Activated CD8-positive, alpha-beta memory T cell treated with anti-CD3 and anti-CD28 coated beads for 36 hours (primary cell): ENCODE measurements at regions not wholly inside any gene's neighbourhood (a gene's known extent, or its start where the extent isn't known, plus 50 kb on each side); places are given as distances from the start of the nearest gene placed in this dataset.

Experiments used
- CTCF ChIA-PET: fragments of 350-600 bp; sonication (Branson Sonifier 250); formaldehyde crosslinking; loops from one replicate; lab custom pipeline; 2021; ENCODE audit warnings: antibody characterized with exemption; lab: Charles Lee
- POLR2A ChIA-PET: fragments of 350-600 bp; sonication (Branson Sonifier 250); formaldehyde crosslinking; loops from one replicate; lab custom pipeline; 2021; ENCODE audit warnings: antibody characterized with exemption; lab: Charles Lee

DNA sequence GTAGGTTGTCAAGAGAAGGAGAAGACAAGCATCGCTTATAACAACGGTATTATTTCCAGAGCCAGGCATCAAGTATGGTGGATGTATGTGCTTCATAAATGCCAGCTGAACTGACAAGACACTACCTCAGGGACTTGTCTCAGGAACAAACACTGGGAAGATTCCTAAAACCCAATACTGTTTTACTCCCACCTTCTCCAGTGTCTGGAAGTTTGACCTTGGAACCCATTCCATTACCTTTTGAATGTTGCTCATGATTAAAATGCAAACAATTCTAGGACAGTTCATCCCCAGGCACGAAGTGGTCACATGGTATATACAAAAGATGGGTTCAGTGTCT, 300.1 kb downstream of the ADGB start:
- POLR2A ChIA-PET: no interaction called here
- CTCF ChIA-PET: no interaction called here

DNA sequence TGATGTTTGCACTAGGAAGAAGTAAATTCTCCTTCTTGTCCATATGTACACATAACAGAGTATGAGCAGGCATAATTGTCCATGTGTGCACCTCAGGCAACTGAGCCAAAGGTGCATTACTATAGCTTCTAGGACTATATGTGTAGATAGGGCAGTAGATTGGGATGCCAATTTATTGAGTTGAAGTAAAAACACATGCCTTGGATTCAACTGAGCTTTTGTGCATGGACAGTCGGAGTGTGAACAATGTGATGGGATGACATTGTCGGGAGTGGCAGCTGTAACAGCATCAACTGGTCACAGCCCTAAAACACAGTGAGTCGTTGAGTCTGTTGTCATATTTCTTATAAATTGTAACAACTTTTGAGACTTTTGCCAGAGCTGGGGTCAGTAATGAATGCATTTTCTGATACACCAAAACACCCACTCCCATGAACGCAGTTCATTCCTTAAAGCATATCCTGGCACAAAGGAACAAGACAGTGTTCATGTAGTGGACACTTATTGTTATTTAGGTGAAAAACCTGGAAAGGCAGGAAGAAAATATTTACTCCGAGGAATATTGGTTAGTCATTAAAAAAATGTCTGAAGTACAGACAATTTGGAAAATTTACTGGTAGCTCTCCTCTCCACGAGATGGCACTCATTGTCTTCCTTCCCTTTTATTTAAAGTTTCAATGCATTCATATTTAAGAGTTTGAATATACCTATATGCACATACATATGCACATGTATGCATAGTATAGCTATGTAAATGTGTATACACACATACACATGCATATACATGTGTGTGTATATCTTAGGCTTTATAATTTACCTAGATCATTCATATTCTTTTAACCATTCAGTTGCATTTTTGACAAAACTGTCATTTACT, 302.0 kb upstream of the STXBP5 start:
- POLR2A ChIA-PET: no interaction called here
- CTCF ChIA-PET: no interaction called here

DNA sequence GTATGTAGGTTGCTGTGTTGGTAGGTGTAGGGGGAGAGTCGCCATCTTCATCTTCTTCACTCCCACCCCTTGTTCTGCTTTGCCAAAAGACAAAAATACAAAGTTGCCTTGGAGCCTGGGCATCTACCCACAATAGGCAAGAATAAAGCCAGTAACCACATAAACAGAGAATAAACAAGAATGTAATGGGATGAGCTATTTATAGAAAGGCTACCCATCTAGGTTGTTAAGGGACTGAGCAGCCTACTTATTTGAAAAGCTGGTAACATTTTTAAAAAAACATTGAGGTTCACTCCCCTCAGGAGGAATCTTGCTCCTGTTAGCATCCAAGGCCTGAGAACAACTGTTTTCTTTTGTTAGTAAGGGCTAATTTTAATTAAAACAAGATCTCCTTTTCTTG, 301.4 kb upstream of the STXBP5 start:
- ChIA-PET POLR2A (no interaction called here), CTCF (no interaction called here)

DNA sequence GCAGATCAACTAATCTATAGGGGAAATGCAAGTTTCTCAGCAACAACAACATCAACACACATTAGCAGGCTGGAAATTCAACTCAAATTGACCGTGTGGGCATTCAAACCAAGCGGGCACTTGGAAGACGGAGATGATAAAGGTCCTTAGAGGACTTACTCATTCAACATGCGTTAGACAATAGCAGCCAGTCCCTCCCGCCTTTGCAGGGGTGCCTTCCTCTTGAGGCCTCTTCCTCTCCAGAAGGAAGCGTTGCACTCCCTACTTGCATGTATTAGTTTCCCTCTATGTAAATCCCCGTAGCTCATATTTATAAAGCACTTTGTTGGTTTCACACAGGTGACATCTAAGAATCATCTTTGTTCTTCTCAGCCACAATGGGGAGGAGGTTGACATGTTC, 300.8 kb upstream of the STXBP5 start:
- POLR2A ChIA-PET: no interaction called here
- CTCF ChIA-PET: interaction anchor here (0.7 kb wide), 1 partner anchor 245 kb away, joined by 4 read pairs; no protein-coding TSS in a partner anchor

DNA sequence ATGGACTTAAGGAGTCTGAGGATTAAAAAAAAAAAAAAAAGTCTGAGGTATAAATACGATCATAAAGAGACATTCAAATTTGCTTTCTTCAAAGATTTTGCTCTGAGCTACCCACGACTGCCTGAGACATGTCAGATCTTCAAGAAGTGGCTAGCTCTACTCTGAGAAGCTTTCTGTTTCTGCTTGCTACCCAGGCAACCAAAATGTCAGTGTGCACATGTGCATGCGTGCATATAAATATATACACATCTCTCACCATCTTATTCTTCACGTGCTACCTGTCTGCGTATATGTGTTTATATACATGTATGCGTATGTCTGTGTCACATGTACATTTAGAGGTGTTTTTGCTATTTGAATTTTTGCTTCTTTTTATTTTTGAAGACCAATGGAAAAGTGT, 299.6 kb upstream of the STXBP5 start:
- ChIA-PET POLR2A (no interaction called here), CTCF (no interaction called here)

DNA sequence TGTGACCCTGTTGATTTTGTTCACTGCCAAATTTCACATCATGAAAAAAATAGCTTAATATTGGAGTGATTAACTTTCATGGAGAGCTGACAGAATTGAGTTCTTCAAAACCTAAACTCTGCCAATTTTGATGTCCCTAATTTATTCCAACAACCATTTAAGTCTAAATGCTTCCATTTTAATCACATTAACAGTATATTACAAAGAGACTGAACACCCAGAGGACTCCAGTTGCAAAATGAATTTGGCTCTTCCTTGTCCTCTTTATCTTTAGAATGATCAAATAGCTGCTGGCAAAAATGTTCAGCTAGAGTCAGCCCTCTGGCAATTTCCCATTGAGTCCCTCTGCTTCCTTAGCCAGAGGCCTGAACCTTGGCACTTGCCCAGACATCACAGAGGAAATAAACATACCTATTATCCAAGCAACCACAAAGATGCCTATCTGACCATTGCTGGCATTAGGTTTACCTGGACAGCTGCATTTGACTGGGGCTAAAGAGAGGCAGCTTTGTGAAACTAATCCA, 299.0 kb upstream of the STXBP5 start:
- CTCF ChIA-PET: no interaction called here

DNA sequence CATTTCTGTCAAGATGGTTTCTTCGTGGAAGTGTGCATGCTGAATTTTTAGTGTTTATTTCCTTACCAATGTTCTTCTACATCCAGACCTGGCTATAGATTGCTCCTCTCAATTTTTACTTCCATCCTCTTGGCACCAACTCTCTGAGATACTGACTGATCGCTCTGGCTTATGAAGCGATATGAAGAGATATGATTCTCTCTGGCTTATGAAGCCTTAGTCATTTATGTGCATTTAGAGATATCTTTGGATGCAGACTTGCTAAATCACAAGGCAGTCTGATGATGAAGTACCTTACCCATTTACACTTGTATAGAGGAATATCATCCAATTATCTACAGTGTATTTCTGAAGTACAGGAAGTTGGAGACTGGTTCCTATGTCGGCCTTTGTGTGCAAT, 295.4 kb upstream of the STXBP5 start:
- ChIA-PET POLR2A (no interaction called here), CTCF (no interaction called here)

More for the DNA sequence above, 299.0 kb upstream of the STXBP5 start:
- POLR2A ChIA-PET: no interaction called here

DNA sequence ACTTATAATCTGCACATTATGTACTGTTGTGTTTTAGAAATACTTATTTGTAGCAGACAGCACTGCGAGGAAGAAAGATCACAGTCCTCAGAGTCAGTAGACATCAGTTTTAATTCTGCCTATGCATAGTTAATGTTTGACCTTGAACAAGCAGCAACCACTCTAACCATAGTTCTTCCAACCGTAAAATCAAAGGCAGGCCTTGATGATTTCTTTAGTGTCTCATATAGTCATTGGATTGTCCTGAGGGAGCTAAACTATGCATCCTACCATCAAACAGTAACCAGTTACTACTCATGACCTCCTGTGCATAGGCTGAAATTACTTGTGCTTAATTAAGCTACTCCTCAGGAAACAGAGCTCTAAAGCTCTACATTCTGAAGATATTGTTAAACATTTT, 294.8 kb upstream of the STXBP5 start:
- ChIA-PET CTCF (no interaction called here), POLR2A (no interaction called here)

DNA sequence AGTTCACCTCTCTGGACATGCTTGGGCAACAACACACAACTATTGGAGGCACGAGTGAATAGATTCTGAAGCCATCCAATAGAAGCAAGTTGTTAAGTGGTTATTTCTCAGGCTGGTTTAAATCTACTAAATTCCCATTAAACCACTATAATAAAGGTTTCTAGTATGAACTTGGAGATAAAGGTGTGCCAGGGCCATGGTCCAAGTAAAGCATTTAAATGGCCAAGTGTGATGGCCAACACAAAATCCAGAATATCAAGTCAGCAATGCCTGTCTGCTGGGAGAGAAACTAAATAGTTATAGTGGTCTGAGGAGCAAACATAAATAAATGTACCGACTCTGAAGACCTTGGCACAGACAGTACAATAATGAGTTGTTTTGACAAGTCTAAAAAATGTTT, 294.3 kb upstream of the STXBP5 start:
- ChIA-PET POLR2A (no interaction called here), CTCF (no interaction called here)

DNA sequence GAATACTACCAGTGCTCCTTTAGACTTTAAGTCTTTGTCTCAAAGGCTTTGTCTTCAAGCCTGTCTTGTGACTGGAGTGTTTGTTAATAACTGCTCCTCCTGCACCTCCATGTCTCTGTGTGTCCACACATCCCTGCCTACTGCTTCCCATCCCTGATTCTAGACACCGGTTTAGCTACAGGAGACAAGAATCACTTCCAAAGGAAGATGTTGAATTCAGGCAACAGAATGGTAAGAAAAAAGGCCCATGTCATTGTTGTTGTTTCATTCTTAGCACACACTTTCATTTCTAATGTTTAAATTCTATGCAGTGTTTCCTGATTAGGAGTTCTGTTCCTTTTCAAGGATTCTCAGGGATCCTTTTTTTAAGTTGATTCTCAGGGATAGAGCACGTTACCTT, 293.6 kb upstream of the STXBP5 start:
- ChIA-PET CTCF (no interaction called here), POLR2A (no interaction called here)

DNA sequence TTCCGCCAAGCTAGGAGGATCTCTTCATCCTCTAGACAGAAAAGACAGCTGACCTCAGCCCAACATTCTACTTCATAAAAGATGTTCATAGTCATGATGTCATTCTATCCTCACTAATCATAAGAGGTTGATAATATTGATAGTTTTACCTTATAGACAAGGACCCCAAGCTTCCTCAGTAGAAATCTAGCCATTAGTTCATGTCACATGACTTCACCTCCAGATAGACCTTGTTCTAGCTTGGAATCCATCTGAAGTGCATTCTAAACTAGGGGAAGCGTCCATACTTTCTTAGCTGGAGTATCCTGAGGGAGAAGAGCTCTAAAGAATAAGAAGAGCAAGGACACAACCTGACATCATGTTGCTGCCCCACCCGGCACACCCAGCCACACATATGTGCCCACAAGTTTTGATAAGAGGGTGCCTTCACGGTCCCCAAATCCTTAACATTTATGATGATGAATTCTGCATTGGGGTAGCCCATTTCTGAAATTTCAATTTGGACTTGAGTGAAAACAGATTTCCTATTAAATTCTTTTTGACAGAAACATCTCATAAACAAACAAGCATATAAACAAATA, 292.5 kb upstream of the STXBP5 start:
- POLR2A ChIA-PET: no interaction called here
- CTCF ChIA-PET: no interaction called here

DNA sequence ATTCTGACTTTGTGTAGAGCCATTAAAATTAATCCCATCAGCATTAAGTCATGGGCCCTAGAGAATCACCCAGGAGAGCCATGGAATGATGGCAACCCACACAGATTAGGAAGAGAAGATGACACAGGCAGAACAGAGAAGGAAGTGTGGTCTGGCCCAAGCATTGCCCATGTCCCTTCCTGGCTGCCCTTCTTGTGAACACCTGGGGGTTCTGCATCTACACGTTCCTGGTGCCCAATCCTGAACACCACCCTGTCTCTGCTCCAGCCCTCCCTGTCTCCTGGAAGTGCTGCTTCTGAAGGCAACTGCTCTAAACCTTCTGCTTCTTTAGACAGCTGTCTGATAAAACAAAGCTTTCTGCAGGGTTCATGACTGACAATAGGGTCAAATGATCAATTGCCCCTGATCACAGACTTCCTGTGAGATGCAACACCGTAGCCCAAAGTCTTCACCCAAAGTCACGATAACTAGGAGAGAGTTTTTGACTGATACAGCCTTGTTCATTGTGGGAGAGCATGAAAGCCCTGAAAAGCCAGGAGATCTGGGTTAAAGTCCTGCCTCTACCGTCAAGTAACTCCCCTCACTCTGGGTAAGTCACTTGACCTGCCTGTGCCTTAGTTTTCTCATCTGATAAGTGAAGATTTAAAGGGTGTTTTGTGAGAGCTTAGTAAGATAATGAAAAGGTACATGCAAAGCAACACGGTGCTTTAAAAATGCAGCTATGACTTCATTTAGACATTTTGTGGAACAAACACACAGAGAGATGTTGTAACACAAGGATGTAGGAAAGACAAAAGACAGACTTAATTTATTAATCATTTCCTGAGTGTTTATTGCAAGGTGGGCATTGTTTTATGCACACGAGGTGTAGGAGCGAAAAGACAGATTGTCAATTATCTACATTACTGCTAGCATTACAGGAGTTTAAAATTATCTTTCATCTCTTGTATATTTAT, 291.2 kb upstream of the STXBP5 start:
- ChIA-PET POLR2A (no interaction called here), CTCF (no interaction called here)

DNA sequence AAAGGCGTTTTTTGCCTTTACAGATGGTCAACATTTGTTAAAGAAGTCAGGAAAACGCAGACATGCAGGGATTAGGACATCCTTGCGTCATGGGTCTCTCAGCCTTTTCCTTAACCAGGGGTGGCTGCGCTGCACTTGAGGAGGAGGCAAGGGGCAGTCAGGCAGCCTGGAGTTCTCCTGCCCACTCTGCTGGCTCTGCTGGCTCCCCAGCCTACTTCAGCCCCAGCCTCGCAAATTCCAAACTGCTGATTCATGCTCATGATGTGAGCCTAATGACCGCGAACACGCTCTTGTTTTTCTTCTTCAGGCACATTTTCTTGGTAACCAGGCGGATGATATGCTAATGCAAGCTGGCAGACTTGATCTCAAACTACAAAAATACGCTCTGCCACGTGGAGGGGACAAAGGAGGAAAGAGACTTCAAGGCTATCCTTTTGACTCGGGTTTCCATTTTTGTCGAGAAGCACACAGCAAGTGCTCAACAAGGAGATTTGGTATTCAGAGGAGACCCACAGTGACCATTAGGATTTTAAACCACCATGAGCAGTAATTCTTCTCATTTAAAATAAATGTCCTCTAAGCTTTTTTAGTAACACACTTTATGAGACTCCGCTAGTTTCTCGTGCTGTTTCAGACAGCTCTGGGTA, 290.3 kb upstream of the STXBP5 start:
- POLR2A ChIA-PET: no interaction called here
- CTCF ChIA-PET: no interaction called here

DNA sequence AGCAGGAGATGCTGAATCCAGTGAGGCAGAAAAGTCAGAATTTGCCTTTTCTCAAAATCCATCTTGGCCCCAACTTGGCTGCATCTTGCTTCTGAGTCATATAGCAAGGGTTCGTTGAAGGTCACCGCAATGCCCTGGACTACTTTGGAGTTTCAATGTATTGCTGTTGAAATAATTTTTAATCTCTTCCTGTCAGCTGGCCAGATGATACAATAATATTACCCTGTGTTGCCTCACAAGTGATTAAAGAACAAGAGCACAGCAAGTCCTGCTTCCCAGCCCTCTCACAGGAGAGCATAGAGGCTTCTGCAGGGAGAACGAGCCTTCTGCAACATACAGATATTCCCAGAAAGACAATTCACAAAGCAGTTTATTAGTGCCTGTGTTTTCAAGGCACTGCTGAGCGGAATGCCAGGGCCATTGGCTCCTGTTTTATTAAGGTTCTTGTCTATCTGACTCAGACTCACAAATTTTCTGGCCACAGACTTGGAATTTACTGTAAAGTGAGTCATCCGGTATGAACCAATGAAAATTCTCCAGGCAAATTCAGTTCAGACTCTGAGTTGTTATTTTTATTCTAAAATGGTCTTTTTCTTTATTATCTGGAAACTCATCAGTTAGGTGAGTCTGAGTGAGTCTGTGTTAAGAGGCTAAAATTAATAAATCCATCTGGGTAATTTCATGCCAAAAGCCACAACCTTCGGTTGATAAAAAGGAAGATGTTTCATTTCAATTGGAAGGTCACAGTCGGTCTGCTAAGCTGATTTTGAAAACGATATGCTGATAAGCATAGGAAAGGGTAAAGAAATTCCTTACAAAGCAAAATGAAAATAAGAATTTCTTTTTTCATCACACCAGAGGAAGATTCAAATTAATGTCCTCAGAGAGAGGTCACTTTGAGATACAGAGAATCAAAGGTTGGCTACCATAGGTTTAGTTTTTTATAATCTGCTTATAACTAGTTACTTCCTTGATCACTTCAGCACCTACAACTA, 289.4 kb upstream of the STXBP5 start:
- ChIA-PET CTCF (interaction anchor here (0.6 kb wide), 1 partner anchor 58 kb away, joined by 3 read pairs; no protein-coding TSS in a partner anchor), POLR2A (no interaction called here)

DNA sequence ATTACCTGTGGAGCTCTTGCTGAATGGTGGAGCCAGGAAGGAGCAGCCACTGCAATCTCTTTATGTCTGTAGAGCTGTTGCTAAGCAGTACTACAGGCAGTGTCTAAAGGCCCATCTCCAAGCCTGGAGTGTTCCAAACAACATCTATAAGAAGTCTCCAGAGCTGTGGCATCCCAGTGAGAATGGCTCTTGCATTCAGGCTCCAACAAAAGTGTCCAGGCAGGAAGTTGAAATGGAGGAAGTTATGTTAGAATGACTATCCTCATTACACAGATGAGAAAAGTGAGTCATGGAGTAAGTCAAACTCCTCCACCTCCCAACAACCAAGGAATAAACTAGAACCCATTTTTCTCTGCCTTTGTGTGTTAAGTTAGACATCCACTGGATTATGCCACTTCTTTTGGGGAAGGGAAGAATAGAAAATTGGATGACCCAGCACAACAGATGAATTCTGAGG, 288.5 kb upstream of the STXBP5 start:
- POLR2A ChIA-PET: no interaction called here
- CTCF ChIA-PET: interaction anchor here (0.6 kb wide), 1 partner anchor 59 kb away, joined by 3 read pairs; no protein-coding TSS in a partner anchor

DNA sequence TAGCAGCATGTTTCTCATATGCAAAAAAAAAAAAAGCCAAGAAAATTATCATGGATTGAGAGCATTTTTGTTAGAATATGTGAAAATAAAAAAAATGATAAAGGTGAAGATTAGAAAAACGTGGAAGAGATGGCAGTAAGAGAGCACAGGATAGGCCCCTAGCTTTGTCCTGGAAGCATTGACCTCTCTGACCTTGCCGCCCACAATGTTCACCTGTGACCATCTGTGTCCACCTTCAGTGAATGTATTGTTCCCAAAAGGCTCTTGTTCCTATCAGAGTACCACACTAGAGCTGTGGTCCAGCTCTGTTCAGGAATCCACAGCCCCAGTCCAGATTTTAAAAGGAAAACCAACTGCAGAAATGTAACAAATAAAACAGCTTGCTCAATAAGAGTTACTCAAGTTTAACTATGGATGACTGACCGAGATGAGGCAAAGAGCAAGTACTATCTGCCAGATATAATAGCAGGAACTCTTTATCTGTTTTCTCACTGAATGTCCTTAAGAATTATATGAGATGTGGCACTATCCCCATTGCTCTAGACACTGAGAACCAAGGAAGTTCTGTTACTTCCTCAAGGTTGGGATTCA, 287.7 kb upstream of the STXBP5 start:
- ChIA-PET CTCF (no interaction called here), POLR2A (no interaction called here)

DNA sequence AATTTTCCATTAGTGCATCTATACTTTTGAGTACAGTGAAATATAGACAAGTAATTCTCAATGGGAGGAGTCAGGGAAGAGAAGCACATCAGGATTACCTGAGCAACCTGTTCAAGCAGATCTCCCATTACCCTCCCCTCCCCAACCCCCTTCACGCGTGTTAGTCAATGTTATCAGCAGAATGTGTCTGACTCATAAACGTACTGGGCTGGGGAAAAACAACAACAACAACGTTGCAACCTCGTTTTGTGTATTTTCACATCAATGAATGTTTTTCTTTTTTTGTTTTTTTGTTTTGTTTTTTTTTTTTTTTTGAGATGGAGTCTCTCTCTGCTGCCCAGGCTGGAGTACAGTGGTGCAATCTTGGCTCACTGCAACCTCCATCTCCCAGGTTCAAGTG, 287.0 kb upstream of the STXBP5 start:
- POLR2A ChIA-PET: no interaction called here
- CTCF ChIA-PET: no interaction called here

DNA sequence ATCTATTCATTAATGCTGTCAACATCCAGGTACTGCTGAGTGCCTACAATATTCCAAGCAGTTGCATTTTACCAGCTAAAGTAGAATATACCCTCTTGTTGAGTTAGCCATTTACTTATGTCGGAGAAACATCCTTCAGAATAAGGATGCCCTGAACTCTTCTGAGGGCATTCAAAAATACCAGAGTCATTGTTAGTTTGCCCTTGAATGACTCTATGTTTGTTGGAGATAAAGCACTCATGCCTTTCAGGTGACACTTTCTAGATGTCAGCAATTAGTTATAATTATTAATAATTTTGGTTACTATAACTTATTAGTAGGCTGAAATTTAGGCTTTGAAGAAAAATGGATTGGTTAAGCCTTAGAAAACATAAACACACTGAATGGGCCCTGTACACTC, 286.2 kb upstream of the STXBP5 start:
- ChIA-PET POLR2A (no interaction called here), CTCF (no interaction called here)
